Esophagus squamous epithelium (tissue), 5 donors: ENCODE measurements at regions not wholly inside any gene's neighbourhood (a gene's known extent, or its start where the extent isn't known, plus 50 kb on each side); places are given as distances from the start of the nearest gene placed in this dataset.

Source experiments
- DNase-seq: peaks from one replicate; lab custom pipeline; 2025; lab: John Stamatoyannopoulos, UW
- H3K27ac ChIP-seq, 4 donors: fragments of 200-600 bp; sonication (generic); one replicate each; pipeline ENCODE4 v1.5.1; 2016 to 2019; ENCODE audit warnings: mild to moderate bottlenecking in 1 of 4
- H3K27me3 ChIP-seq, 4 donors: fragments of 200-600 bp; sonication (generic); 1 replicate in 3 of 4; 2 replicates in 1 of 4; pipeline versions ENCODE4 v1.5.1 to v1.6.0; 2017 to 2021; ENCODE audit warnings: antibody characterized with exemption in 1 of 4
- H3K36me3 ChIP-seq, 3 donors: fragments of 200-600 bp; sonication (generic); one replicate each; pipeline ENCODE4 v1.5.1; 2016 to 2019
- H3K4me1 ChIP-seq, 3 donors: fragments of 200-600 bp; sonication (generic); one replicate each; pipeline ENCODE4 v1.5.1; 2017 to 2019
- H3K4me3 ChIP-seq, 4 donors: fragments of 200-600 bp; sonication (generic); 1 replicate in 3 of 4; 2 replicates in 1 of 4; pipeline ENCODE4 v1.5.1; 2016 to 2019; ENCODE audit warnings: mild to moderate bottlenecking in 2 of 4, moderate library complexity in 1 of 4
- H3K9me3 ChIP-seq, 3 donors: fragments of 200-600 bp; sonication (generic); one replicate each; pipeline ENCODE4 v1.5.1; 2016 to 2019
- CTCF ChIP-seq, 6 experiments: fragments of 450-650 bp in 4 of 6; fragments of 200-600 bp in 2 of 6; sonication (generic) in 2 of 6; IDR thresholded peaks; one replicate each; pipeline ENCODE4 v1.5.1; 2016 to 2019; ENCODE audit warnings: antibody characterized with exemption in 6 of 6, mild to moderate bottlenecking in 4 of 6, moderate library complexity in 4 of 6
- POLR2A ChIP-seq, 4 donors: fragments of 450-650 bp; IDR thresholded peaks; one replicate each; pipeline ENCODE4 v1.6.1; 2017; ENCODE audit warnings: antibody characterized with exemption in 4 of 4, mild to moderate bottlenecking in 4 of 4, moderate library complexity in 3 of 4
- WGBS, 2 donors: methylation state at CpG; one replicate each; pipeline ENCODE4 v1.1.5; 2018; 5-methylcytosine and 5-hydroxymethylcytosine counted together
- intact Hi-C: fragments of 100-400 bp; cut with DNase I; formaldehyde crosslinking; loops from one replicate; pipeline ENCODE4 v1.15.0; 2022
- donor health status: DM: yes; HTN: yes; CAD: no.

- peaks cover 0 to 8% (median 0%) of the 10 kb centered on the region in 3 donors for H3K4me1 ChIP-seq
- TF ChIP-seq POLR2A (IDR thresholded peaks at IDR 0.05) = no peak
- TF ChIP-seq CTCF (IDR thresholded peaks at IDR 0.05) = no peak
- H3K27me3 ChIP-seq = no peaks in the 10 kb centered on the region
- intact Hi-C loops = no loop called here
- no peak overlapping the region for H3K27ac ChIP-seq
- no peaks in the 10 kb centered on the region for H3K9me3 ChIP-seq
- H3K4me3 ChIP-seq = no peak overlapping the region
- 78 to 81% methylated on average over 3 to 4 of the region's 4 CpGs for WGBS, 2 donors
- no peak for DNase-seq
- no peaks in the 10 kb centered on the region for H3K36me3 ChIP-seq
Observed at GRCh38 chr13:21895779-21896178, 224.9 kb downstream of the FGF9 start.

GRCh38 chr13:21897161-21897560 is 226.3 kb downstream of the FGF9 start:
- TF ChIP-seq POLR2A (IDR thresholded peaks at IDR 0.05) (no peak), CTCF (IDR thresholded peaks at IDR 0.05) (no peak)
- intact Hi-C loops = no loop called here
- H3K4me1 ChIP-seq = peaks cover 0 to 20% (median 5%) of the 10 kb centered on the region in 3 donors
- 54 to 55% methylated on average over 6 of the region's 6 CpGs for WGBS, 2 donors
- no peak overlapping the region for H3K4me3 ChIP-seq
- peaks cover 0 to 3% (median 0%) of the 10 kb centered on the region in 4 donors for H3K27me3 ChIP-seq
- DNase-seq = no peak
- H3K36me3 ChIP-seq = no peaks in the 10 kb centered on the region
- no peaks in the 10 kb centered on the region for H3K9me3 ChIP-seq
- no peak overlapping the region for H3K27ac ChIP-seq

- H3K27me3 ChIP-seq = peaks cover 0 to 3% (median 0%) of the 10 kb centered on the region in 4 donors
- WGBS, 2 donors = 38 to 55% methylated on average over 4 of the region's 4 CpGs
- no peak overlapping the region for H3K27ac ChIP-seq
- intact Hi-C loops = no loop called here
- H3K36me3 ChIP-seq = no peaks in the 10 kb centered on the region
- TF ChIP-seq POLR2A (IDR thresholded peaks at IDR 0.05) = no peak
- TF ChIP-seq CTCF (IDR thresholded peaks at IDR 0.05) = no peak
- H3K4me1 ChIP-seq = peaks cover 4 to 33% (median 5%) of the 10 kb centered on the region in 3 donors
- no peak overlapping the region for H3K4me3 ChIP-seq
- DNase-seq = no peak
- no peaks in the 10 kb centered on the region for H3K9me3 ChIP-seq
Observed at GRCh38 chr13:21898459-21898858, 227.6 kb downstream of the FGF9 start.

- DNase-seq = no peak
- TF ChIP-seq CTCF (IDR thresholded peaks at IDR 0.05) = no peak
- TF ChIP-seq POLR2A (IDR thresholded peaks at IDR 0.05) = no peak
- H3K4me3 ChIP-seq = no peak overlapping the region
- H3K27me3 ChIP-seq = peaks cover 0 to 3% (median 0%) of the 10 kb centered on the region in 4 donors
- H3K27ac ChIP-seq = no peak overlapping the region
- 31 to 75% methylated on average over 3 to 6 of the region's 7 CpGs for WGBS, 2 donors
- intact Hi-C loops = no loop called here
- no peaks in the 10 kb centered on the region for H3K9me3 ChIP-seq
- no peaks in the 10 kb centered on the region for H3K36me3 ChIP-seq
- H3K4me1 ChIP-seq = peaks cover 4 to 33% (median 5%) of the 10 kb centered on the region in 3 donors
Observed at GRCh38 chr13:21898945-21899344, 228.1 kb downstream of the FGF9 start.

GRCh38 chr13:21901336-21901735 is 230.5 kb downstream of the FGF9 start:
- no peaks in the 10 kb centered on the region for H3K36me3 ChIP-seq
- H3K27me3 ChIP-seq = peaks cover 0 to 3% (median 0%) of the 10 kb centered on the region in 4 donors
- peaks cover 4 to 33% (median 5%) of the 10 kb centered on the region in 3 donors for H3K4me1 ChIP-seq
- H3K9me3 ChIP-seq = no peaks in the 10 kb centered on the region
- WGBS, 2 donors = 61% methylated on average over 2 of the region's 2 CpGs
- intact Hi-C loops = no loop called here
- H3K27ac ChIP-seq = peak overlapping the region in 2 of 4 donors; percentile 61 to 64
- no peak for DNase-seq
- no peak overlapping the region for H3K4me3 ChIP-seq
- TF ChIP-seq POLR2A (IDR thresholded peaks at IDR 0.05) (no peak), CTCF (IDR thresholded peaks at IDR 0.05) (no peak)
